Ovary (tissue), 3 donors: ENCODE measurements at regions not wholly inside any gene's neighbourhood (a gene's known extent, or its start where the extent isn't known, plus 50 kb on each side); places are given as distances from the start of the nearest gene placed in this dataset.

Experiments
- CTCF ChIP-seq, 3 donors: fragments of 450-650 bp in 2 of 3; fragments of 200-600 bp in 1 of 3; IDR thresholded peaks; one replicate each; pipeline versions ENCODE4 v1.5.1 to v1.8.0; 2016 to 2022; ENCODE audit warnings: antibody characterized with exemption in 3 of 3, mild to moderate bottlenecking in 1 of 3
- POLR2A ChIP-seq: fragments of 450-650 bp; IDR thresholded peaks from one replicate; pipeline ENCODE4 v1.6.1; 2017; ENCODE audit warnings: antibody characterized with exemption, mild to moderate bottlenecking, moderate library complexity
- donor health status: DM: no; HTN: no; CAD: no.

GRCh38 chr1:58063095-58063494 lies 483.4 kb downstream of the OMA1 start:
- no peak for TF ChIP-seq CTCF (IDR thresholded peaks at IDR 0.05)
- TF ChIP-seq POLR2A: no peak
